Lower lobe of right lung (tissue), 2 donors: ENCODE measurements at regions not wholly inside any gene's neighbourhood (a gene's known extent, or its start where the extent isn't known, plus 50 kb on each side); places are given as distances from the start of the nearest gene placed in this dataset.

Source experiments
- ATAC-seq, 2 donors: fragments of 200-7000 bp; cut with Tn5 transposase; one replicate each; pipeline ENCODE4 v1.9.1; 2020 to 2022; ENCODE audit warnings: mild to moderate bottlenecking in 2 of 2, moderate library complexity in 2 of 2
- DNase-seq: peaks from one replicate; pipeline ENCODE4 v3.0.0-alpha.2; 2020
- H3K27ac ChIP-seq: fragments of 200-600 bp; one replicate; pipeline ENCODE4 v1.8.0; 2022
- H3K27me3 ChIP-seq: fragments of 200-600 bp; one replicate; pipeline ENCODE4 v1.8.0; 2022; ENCODE audit warnings: low read depth
- H3K36me3 ChIP-seq: fragments of 200-600 bp; one replicate; pipeline ENCODE4 v1.8.0; 2022; ENCODE audit warnings: mild to moderate bottlenecking
- H3K4me1 ChIP-seq: fragments of 200-600 bp; one replicate; pipeline ENCODE4 v1.8.0; 2022
- H3K4me3 ChIP-seq: fragments of 200-600 bp; one replicate; pipeline ENCODE4 v1.8.0; 2022; ENCODE audit warnings: mild to moderate bottlenecking
- H3K9me3 ChIP-seq: fragments of 200-600 bp; one replicate; pipeline ENCODE4 v1.8.0; 2022
- intact Hi-C: fragments of 100-400 bp; cut with DNase I; formaldehyde crosslinking; loops from one replicate; pipeline ENCODE4 v1.11.0; 2022
- TF ChIP-seq, protein P1 (sequence below): fragments of 200-600 bp; IDR thresholded peaks from one replicate; pipeline ENCODE4 v1.8.0; 2022; ENCODE audit warnings: antibody characterized with exemption, mild to moderate bottlenecking
- donor health status: DM: no; HTN: yes; CAD: no; lungs with severe emphysema.

DNA sequence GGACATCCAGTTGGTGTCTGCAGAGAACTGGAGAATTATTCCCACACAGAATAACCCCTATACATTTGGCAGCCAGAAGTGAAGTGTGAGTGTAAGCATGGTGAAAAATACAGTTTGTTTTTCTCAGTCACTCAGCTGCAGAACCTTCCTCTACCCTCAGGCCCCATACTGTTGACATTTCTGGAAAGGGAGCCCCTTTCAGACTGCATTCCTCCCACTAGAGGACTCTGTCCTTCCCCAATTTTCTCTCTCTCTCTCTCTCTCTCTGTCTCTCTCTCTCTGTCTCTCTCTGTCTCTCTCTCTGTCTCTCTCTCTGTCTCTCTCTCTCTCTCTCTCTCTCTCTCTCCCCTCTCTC is 86.8 kb upstream of the STEAP1B start:
- H3K4me1 ChIP-seq, result peaks cover 69% of the 10 kb centered on the region
- no peaks in the 10 kb centered on the region for H3K27me3 ChIP-seq
- no peak overlapping the region for H3K4me3 ChIP-seq
- ATAC-seq (peak in 1 of 2 donors; percentile 17), DNase-seq (no peak)
- intact Hi-C loops, result no loop called here
- H3K36me3 ChIP-seq, result no peaks in the 10 kb centered on the region
- no peaks in the 10 kb centered on the region for H3K9me3 ChIP-seq
- peak overlapping the region; percentile 61 for H3K27ac ChIP-seq
- TF ChIP-seq, protein P1, sequence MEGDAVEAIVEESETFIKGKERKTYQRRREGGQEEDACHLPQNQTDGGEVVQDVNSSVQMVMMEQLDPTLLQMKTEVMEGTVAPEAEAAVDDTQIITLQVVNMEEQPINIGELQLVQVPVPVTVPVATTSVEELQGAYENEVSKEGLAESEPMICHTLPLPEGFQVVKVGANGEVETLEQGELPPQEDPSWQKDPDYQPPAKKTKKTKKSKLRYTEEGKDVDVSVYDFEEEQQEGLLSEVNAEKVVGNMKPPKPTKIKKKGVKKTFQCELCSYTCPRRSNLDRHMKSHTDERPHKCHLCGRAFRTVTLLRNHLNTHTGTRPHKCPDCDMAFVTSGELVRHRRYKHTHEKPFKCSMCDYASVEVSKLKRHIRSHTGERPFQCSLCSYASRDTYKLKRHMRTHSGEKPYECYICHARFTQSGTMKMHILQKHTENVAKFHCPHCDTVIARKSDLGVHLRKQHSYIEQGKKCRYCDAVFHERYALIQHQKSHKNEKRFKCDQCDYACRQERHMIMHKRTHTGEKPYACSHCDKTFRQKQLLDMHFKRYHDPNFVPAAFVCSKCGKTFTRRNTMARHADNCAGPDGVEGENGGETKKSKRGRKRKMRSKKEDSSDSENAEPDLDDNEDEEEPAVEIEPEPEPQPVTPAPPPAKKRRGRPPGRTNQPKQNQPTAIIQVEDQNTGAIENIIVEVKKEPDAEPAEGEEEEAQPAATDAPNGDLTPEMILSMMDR, result peak; percentile 26

DNA sequence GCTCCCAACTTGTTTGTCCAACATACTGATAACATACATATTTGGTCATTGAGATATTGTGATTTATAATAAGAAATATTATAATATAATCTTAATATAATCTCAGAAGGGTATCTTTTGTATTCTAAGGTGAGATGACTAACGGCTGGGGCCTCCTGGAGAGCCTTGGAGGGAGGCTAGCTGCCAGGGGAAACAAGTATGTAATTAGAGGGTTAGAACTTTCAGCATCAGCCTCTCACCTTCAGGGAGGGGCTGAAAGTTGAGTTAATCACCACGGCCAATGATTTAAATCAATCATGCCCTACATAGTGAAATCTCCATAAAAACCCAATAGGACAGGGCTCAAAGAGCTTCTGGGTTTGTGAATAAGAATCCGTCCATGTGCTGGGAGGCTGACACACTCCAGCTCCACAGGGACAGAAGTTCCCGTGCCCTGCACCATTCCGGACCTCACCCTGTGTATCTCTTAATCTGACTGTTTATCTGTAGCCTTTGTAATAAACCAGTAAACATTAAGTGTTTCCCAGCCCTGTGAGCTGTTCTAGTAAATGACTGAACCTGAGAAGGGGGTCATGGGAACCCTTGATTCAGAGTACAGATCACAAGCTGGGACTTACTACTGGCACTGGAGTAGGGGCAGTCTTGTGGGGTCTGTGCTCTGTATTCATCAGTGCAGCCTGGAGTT is 86.3 kb upstream of the STEAP1B start:
- no peak for DNase-seq
- H3K9me3 ChIP-seq, result no peaks in the 10 kb centered on the region
- TF ChIP-seq, protein P1, result no peak
- H3K27me3 ChIP-seq, result no peaks in the 10 kb centered on the region
- peaks cover 69% of the 10 kb centered on the region for H3K4me1 ChIP-seq
- no peak overlapping the region for H3K4me3 ChIP-seq
- H3K36me3 ChIP-seq, result no peaks in the 10 kb centered on the region
- intact Hi-C loops, result no loop called here
- ATAC-seq, result no peak
- H3K27ac ChIP-seq, result peak overlapping the region; percentile 61

DNA sequence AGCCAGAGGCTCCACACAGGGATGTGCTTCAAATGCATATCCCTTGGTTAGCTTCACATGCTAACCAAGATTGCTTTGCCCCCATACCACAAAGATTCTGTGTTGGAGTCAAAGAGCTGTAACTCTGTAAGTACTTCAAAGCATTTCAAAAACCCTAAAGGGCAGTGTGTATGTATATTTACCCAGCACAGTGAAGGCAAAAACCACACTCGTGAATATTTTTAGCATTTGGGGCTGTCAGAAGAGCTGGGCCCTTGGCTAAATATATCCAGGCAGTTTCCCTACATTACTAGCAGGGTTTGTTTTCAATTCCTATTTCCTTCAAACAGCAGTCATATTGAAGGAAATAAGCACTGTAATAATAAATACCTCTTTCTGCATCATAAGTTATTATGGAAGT is 84.2 kb upstream of the STEAP1B start:
- H3K4me1 ChIP-seq, result peaks cover 57% of the 10 kb centered on the region
- no peak for DNase-seq
- intact Hi-C loops, result no loop called here
- H3K9me3 ChIP-seq, result no peaks in the 10 kb centered on the region
- H3K4me3 ChIP-seq, result no peak overlapping the region
- TF ChIP-seq, protein P1, result no peak
- peak overlapping the region; percentile 20 for H3K27ac ChIP-seq
- no peaks in the 10 kb centered on the region for H3K36me3 ChIP-seq
- no peaks in the 10 kb centered on the region for H3K27me3 ChIP-seq
- ATAC-seq, result no peak

DNA sequence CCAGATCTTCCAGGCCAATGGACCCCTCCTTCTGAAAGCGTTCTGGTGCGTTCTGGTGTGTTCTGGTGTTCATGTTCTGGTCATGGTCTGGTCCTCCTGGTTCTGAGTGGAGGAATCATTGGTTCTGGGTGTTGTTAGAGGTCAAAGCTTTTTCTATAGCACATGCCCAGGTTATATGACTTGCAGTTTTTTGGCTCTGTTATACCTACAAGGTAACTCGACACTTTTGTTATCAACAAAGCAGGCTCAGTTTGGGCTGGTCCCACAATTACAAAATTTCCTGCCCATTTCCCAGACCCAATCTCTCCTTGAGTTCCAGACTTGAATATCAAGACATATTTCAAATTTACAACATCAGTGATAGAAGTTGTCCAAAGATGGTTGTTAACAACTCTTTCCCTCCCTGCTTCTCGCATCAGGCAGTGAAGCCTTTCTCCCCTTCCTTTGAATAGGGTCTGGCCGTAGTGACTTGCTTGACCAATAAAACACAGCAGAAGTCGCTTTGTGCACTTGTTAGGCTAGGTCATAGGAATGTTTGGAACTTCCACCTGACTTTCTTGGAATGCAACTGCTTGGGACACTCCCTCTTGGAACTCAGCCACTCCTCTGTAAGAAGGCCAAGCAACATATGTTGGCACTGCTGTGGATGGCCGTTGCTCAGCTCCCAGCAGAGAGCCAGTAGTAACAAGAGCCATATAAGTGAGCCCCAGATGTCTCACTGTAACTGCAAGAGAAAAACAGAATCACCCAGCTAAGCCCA is 83.1 kb upstream of the STEAP1B start:
- Histone ChIP-seq H3K27ac (peak overlapping the region; percentile 37), H3K9me3 (no peaks in the 10 kb centered on the region), H3K27me3 (no peaks in the 10 kb centered on the region), H3K36me3 (no peaks in the 10 kb centered on the region), H3K4me3 (no peak overlapping the region), H3K4me1 (peaks cover 47% of the 10 kb centered on the region)
- TF ChIP-seq, protein P1, result no peak
- intact Hi-C loops, result no loop called here
- DNase-seq (peak; percentile 69), ATAC-seq (peak; percentile 93 to 94)

DNA sequence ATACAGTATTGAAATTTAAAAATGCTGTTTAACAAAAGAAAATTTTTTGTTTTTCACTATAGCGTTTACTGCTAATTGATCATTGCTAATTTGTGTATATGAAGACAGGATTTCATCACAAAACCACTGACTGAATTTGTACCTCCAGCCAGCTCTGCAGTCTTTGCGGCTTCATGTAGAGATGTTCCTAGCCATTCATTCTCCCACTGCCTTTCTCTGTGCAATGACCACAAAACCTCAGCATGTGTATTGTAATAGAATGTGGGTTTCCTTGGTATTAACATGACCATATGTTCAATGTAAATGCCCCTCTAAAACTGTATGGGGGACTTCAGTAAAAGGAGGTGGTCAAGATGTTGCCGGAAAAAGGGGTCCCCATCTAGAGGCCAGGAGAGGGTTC is 81.1 kb upstream of the STEAP1B start:
- H3K4me1 ChIP-seq, result peaks cover 48% of the 10 kb centered on the region
- ATAC-seq, result no peak

More for the DNA sequence above, 81.1 kb upstream of the STEAP1B start:
- TF ChIP-seq, protein P1, result no peak
- no peak for DNase-seq
- Histone ChIP-seq H3K27ac (no peak overlapping the region), H3K27me3 (no peaks in the 10 kb centered on the region), H3K9me3 (no peaks in the 10 kb centered on the region), H3K36me3 (no peaks in the 10 kb centered on the region), H3K4me3 (no peak overlapping the region)
- intact Hi-C loops, result no loop called here
